GM19468 (cell line): ENCODE measurements at regions not wholly inside any gene's neighbourhood (a gene's known extent, or its start where the extent isn't known, plus 50 kb on each side); places are given as distances from the start of the nearest gene placed in this dataset.

Source experiments
- ATAC-seq: cut with Tn5 transposase; IDR thresholded peaks from one replicate; pipeline ENCODE4 v1.9.1; 2021; ENCODE audit warnings: mild to moderate bottlenecking, moderate library complexity, moderate number of reproducible peaks; ENCODE audit not compliant: unreplicated experiment; ENCODE audit errors: extremely low read depth

DNA sequence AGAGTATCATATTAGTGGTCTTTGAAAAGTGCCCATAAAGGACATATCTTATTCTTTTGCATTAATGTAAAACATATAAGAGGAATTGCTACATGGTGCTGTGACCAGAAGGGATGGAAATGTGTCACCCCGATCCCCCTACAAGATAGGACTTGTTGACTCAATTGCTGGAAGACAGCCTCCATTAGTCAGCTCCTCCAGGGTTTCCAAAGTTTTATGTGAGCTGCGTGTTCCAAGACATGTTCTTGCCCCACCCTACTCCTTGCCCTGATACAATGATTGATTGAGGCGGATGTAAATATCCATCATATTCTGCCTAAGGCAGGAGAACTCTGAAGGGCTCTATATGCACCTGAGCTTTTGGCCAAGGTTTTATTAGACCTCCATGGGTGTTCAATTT, 541.0 kb upstream of the ZEB2 start:
- no peak for ATAC-seq

GRCh38 chr2:145059914-145060313, 540.0 kb upstream of the ZEB2 start:
- ATAC-seq = no peak

DNA sequence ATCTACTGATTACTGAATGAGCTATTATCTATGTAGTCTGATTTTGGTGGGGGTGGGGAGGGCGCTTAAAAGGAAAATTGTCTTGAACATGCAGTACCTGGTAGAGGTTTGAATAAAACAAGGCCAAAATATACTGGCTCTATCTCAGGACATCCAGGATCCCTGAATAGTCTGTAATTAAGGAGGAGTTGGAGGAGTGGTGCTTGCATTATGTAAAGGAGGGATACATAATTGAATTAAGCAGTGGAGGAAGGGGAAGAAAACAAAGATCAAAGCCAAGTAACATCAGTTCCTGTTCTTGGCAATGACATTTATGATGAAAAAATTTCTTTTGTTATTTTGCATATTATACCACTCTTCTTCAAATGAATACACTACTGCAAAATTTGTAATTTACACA, 539.4 kb upstream of the ZEB2 start:
- ATAC-seq = no peak

DNA sequence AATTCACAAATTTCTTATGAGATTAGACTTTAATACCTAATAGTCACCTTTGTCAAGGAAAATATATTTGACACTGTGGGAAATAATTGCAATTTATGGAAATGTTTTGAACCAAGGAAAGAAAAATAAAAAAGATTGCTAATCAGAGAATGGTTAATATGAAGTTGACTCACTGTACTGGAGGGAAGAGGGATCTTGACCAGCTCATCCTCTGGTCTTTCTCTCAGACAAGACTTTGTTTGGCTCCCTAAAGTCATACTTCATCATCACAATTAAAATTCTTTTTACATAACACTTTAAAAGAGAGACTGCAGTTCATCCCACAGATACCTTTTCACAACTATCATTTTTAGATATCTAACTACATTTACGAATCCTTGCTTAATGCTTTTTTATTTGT, 538.5 kb upstream of the ZEB2 start:
- ATAC-seq = no peak

DNA sequence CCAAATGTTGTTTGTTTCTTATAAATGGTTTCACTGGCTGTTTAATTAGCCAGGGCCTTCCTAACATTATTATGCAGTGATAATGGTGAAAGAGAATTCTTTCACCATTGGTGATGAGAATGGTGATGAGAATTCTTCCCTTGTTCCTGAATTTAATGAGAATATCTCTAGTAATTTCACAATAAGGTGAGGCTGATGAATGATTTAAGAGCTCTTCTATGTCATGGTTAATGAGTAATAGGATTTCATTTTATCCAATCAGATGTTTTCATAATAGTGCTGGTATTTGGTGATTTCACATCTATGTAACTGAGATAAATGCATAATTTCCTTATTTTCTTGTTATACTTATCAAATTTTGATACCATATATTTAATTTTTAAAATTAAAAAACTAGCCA, 535.7 kb upstream of the ZEB2 start:
- ATAC-seq = no peak

- ATAC-seq = no peak
These were observed 530.2 kb upstream of the ZEB2 start for GRCh38 chr2:145050134-145050533.

- ATAC-seq = no peak
These were observed 529.6 kb upstream of the ZEB2 start for GRCh38 chr2:145049475-145049874.

- ATAC-seq = no peak
These were observed 527.6 kb upstream of the ZEB2 start for GRCh38 chr2:145047554-145047953.

GRCh38 chr2:145044491-145044890, 524.6 kb upstream of the ZEB2 start:
- no peak for ATAC-seq

- no peak for ATAC-seq
These were observed 523.5 kb upstream of the ZEB2 start for GRCh38 chr2:145043399-145043834.

GRCh38 chr2:145041706-145042105, 521.8 kb upstream of the ZEB2 start:
- no peak for ATAC-seq

GRCh38 chr2:145040433-145040832, 520.5 kb upstream of the ZEB2 start:
- ATAC-seq = no peak

GRCh38 chr2:145038041-145038525, 518.2 kb upstream of the ZEB2 start:
- ATAC-seq = no peak

DNA sequence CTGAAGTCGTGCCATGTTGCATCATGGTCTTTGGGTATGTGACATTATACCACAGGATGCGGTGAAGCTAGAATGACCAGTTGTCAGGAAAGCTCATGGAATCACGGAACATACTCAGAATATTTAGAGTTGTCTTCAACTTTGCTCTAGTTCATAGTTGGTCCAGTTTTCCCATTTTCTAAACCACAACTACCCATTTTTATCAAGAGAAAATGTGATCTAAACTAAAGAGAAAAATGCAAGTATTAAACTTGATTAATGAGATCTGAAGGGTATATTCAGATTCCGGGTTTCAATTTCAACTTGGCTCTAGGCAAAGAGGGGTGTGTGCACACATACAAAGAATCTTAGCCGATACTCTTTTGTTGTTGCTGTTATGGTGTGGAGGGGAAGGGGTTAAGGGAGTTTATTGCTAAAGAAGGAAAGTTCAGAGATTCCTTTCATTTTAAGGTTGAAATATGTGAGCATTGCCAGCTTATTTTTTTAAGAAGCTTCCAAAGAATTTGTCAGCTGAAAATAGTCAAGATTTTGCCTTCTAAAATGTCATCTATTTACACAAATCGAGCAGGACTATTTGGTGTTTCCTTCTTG, 516.6 kb upstream of the ZEB2 start:
- ATAC-seq = no peak

DNA sequence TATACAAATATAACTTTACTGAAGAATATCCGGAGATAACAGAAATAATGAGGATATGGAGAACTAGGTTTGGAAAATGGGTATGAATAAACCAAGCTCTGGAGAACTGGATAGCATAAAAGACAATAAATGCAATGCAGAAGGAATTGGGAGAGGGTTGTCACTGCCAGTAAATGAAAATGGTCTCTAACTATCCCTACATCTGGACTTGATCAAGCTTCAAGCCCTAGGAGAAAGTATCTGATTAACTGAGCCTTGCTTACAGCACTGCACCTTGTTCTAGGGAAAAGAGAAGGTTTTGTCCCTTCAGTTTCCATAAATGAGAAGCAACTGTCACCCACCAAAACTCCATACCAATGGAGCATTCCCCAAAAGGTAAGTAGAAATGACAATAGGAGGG, 514.6 kb upstream of the ZEB2 start:
- ATAC-seq = no peak

DNA sequence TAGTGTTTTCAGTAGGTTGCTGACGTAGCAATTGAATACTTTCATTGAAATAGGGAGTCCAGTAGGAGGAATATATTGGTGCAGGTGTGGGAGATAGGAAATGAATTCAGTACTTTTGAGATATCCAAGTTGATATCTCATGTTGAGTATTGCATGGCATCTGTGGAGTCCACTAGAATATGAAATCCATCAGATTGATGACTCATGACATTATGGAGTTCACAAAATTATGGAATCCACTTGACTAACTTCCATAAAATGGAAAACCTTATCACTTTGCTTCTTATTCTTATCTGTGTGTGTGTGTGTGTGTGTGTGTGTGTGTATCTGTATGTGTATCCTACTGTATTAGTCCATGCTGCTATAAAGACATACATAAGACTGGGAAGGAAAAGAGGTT, 513.5 kb upstream of the ZEB2 start:
- no peak for ATAC-seq

GRCh38 chr2:145032791-145033190, 512.9 kb upstream of the ZEB2 start:
- no peak for ATAC-seq

- ATAC-seq = no peak
These were observed 510.0 kb upstream of the ZEB2 start for GRCh38 chr2:145029873-145030272.

- ATAC-seq = no peak
These were observed 509.2 kb upstream of the ZEB2 start for GRCh38 chr2:145029081-145029480.

DNA sequence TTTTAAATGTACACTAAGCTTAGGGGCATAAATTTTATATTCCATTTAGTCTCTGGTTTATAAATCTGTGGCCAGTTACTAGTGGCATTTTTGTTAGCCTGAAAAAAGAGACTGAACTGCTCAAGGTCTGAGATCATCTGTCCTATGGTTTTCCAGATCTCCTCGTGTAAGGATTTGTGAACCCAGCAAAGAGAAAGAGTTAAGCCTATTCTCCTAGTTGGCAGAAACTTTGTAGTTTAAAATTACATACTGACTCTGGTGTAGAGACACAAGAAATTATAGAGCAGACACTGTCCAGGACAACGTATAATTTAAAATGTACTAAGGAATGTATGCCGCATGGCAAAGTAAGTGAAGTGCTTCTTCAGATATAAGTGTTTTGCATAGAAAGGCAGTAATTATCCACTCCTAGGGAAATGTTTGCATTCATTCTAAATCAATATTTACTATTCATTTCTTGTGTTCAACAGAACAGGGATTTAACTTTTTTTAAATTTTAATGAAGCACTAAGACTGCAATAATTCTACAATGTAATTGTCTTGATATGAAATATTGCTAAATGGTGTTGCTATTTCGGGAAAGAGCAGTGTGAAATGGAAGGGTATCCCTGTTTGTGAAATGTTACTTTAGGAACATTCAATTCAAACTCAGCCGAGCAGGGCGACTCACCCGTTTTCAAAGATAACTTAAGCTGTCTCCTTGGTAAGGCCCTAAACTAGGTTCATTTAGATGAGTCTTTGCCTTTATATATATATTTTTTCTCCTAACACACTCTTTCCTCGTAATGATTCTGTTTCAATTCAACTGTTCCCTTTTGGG, 508.4 kb upstream of the ZEB2 start:
- no peak for ATAC-seq

DNA sequence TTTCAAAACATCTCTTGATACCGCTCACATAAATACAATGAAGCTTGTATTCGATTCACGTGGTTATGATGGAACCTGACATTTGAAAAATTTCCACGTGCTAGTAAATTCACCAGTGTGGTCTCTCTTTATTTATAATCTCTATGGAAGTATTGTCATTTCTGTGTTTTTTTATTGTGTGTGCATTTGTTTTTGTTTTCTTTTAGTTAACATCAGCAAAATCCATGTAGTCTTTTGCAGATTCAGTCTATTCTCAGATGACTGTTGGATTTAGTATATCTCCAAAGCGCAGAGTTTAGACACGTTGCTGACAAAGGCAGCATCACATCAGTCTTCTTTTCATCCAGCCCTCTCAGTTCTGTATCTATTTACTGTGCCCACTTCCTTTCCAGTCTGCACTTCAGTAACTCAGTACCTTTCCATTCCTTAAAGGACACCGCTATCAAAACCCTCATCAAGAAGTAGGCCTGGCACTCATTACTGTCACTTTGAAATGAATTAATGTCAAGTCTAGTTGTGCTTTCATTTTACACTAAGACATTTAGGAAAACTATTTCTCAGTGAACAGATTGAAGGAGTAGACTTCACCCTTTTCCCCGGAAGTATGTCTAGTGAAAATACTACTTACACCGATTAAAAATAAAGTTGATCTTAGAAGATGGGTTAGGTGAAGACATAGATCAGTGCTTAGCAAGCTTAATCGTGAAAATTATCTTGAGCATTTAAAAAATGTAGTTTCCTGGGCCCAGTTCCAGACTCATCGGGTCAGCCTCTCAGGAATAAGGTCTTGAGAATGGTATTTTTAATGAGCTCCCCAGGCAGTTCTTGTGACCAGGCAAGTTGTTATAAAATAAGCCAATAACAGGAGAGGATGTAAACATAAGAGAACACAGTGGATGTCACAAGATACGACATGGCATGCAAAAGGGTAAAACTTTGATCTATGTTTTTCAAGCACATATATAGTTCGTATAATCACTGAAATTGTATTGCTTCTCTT, 506.8 kb upstream of the ZEB2 start:
- no peak for ATAC-seq
